Muscle layer of duodenum (tissue), 2 donors: ENCODE measurements at regions not wholly inside any gene's neighbourhood (a gene's known extent, or its start where the extent isn't known, plus 50 kb on each side); places are given as distances from the start of the nearest gene placed in this dataset.

ENCODE experiments used
- H3K27ac ChIP-seq: one replicate; pipeline ENCODE4 v1.7.0; 2013; ENCODE audit warnings: mild to moderate bottlenecking, low read length
- H3K27me3 ChIP-seq: one replicate; pipeline ENCODE4 v1.7.0; 2013; ENCODE audit warnings: low read depth, mild to moderate bottlenecking, control low read depth, low read length
- H3K36me3 ChIP-seq, 2 donors: one replicate each; pipeline ENCODE4 v1.7.0; 2013; ENCODE audit warnings: low read length in 2 of 2, control low read depth in 1 of 2, mild to moderate bottlenecking in 1 of 2; ENCODE audit not compliant: insufficient read depth in 2 of 2, control insufficient read depth in 1 of 2
- H3K4me1 ChIP-seq, 2 donors: one replicate each; pipeline ENCODE4 v1.7.0; 2013; ENCODE audit warnings: low read length in 2 of 2, mild to moderate bottlenecking in 2 of 2, control low read depth in 1 of 2, moderate library complexity in 1 of 2; ENCODE audit not compliant: insufficient read depth in 2 of 2, control insufficient read depth in 1 of 2
- H3K4me3 ChIP-seq, 2 donors: one replicate each; pipeline ENCODE4 v1.7.0; 2013; ENCODE audit warnings: low read length in 2 of 2, low read depth in 1 of 2, mild to moderate bottlenecking in 1 of 2
- H3K9me3 ChIP-seq, 2 donors: one replicate each; pipeline ENCODE4 v1.7.0; 2013; ENCODE audit warnings: low read length in 2 of 2, control low read depth in 1 of 2, mild to moderate bottlenecking in 1 of 2; ENCODE audit not compliant: control insufficient read depth in 1 of 2
- donor health status: healthy.

GRCh38 chr9:25543806-25544205, 134.4 kb downstream of the TUSC1 start:
- Histone ChIP-seq H3K36me3 (no peaks in the 10 kb centered on the region), H3K4me3 (no peak overlapping the region), H3K9me3 (no peaks in the 10 kb centered on the region), H3K27me3 (no peaks in the 10 kb centered on the region), H3K4me1 (no peaks in the 10 kb centered on the region), H3K27ac (no peak overlapping the region)

- no peaks in the 10 kb centered on the region for H3K4me1 ChIP-seq
- no peaks in the 10 kb centered on the region for H3K9me3 ChIP-seq
- no peaks in the 10 kb centered on the region for H3K27me3 ChIP-seq
- no peak overlapping the region for H3K27ac ChIP-seq
- no peaks in the 10 kb centered on the region for H3K36me3 ChIP-seq
- no peak overlapping the region for H3K4me3 ChIP-seq
Observed at GRCh38 chr9:25542319-25542718, 135.9 kb downstream of the TUSC1 start.

- H3K27ac ChIP-seq = no peak overlapping the region
- H3K4me3 ChIP-seq = no peak overlapping the region
- H3K9me3 ChIP-seq = no peaks in the 10 kb centered on the region
- no peaks in the 10 kb centered on the region for H3K4me1 ChIP-seq
- H3K27me3 ChIP-seq = no peaks in the 10 kb centered on the region
- no peaks in the 10 kb centered on the region for H3K36me3 ChIP-seq
Observed at GRCh38 chr9:25537808-25538207, 140.4 kb downstream of the TUSC1 start.

GRCh38 chr9:25519286-25519685, 159.0 kb downstream of the TUSC1 start:
- no peaks in the 10 kb centered on the region for H3K27me3 ChIP-seq
- H3K36me3 ChIP-seq = no peaks in the 10 kb centered on the region
- peaks cover 0 to under 1% of the 10 kb centered on the region in 2 donors for H3K9me3 ChIP-seq
- H3K4me3 ChIP-seq = no peak overlapping the region
- H3K4me1 ChIP-seq = no peaks in the 10 kb centered on the region
- no peak overlapping the region for H3K27ac ChIP-seq

GRCh38 chr9:25517701-25518100, 160.5 kb downstream of the TUSC1 start:
- Histone ChIP-seq H3K27me3 (no peaks in the 10 kb centered on the region), H3K36me3 (no peaks in the 10 kb centered on the region), H3K4me3 (no peak overlapping the region), H3K4me1 (no peaks in the 10 kb centered on the region), H3K9me3 (no peaks in the 10 kb centered on the region), H3K27ac (no peak overlapping the region)

- H3K36me3 ChIP-seq = no peaks in the 10 kb centered on the region
- no peaks in the 10 kb centered on the region for H3K9me3 ChIP-seq
- no peak overlapping the region for H3K27ac ChIP-seq
- no peak overlapping the region for H3K4me3 ChIP-seq
- no peaks in the 10 kb centered on the region for H3K27me3 ChIP-seq
- H3K4me1 ChIP-seq = no peaks in the 10 kb centered on the region
Observed at GRCh38 chr9:25513509-25514033, 164.7 kb downstream of the TUSC1 start.

- Histone ChIP-seq H3K27ac (no peak overlapping the region), H3K4me1 (no peaks in the 10 kb centered on the region), H3K9me3 (peaks cover 0 to 20% of the 10 kb centered on the region in 2 donors), H3K36me3 (no peaks in the 10 kb centered on the region), H3K4me3 (peak overlapping the region in 1 of 2 donors; percentile 18), H3K27me3 (no peaks in the 10 kb centered on the region)
Observed at GRCh38 chr9:25505644-25506043, 172.6 kb downstream of the TUSC1 start.

GRCh38 chr9:25481372-25481771, 196.9 kb downstream of the TUSC1 start:
- H3K4me1 ChIP-seq = no peaks in the 10 kb centered on the region
- no peaks in the 10 kb centered on the region for H3K9me3 ChIP-seq
- H3K27ac ChIP-seq = no peak overlapping the region
- no peaks in the 10 kb centered on the region for H3K36me3 ChIP-seq
- H3K4me3 ChIP-seq = no peak overlapping the region
- H3K27me3 ChIP-seq = no peaks in the 10 kb centered on the region

GRCh38 chr9:25480696-25481095, 197.5 kb downstream of the TUSC1 start:
- Histone ChIP-seq H3K4me1 (no peaks in the 10 kb centered on the region), H3K36me3 (no peaks in the 10 kb centered on the region), H3K4me3 (no peak overlapping the region), H3K27ac (no peak overlapping the region), H3K27me3 (no peaks in the 10 kb centered on the region), H3K9me3 (no peaks in the 10 kb centered on the region)

GRCh38 chr9:25472681-25473080, 205.6 kb downstream of the TUSC1 start:
- no peak overlapping the region for H3K27ac ChIP-seq
- no peaks in the 10 kb centered on the region for H3K4me1 ChIP-seq
- peaks cover 0 to 11% of the 10 kb centered on the region in 2 donors for H3K9me3 ChIP-seq
- no peaks in the 10 kb centered on the region for H3K36me3 ChIP-seq
- no peak overlapping the region for H3K4me3 ChIP-seq
- H3K27me3 ChIP-seq = no peaks in the 10 kb centered on the region

- no peaks in the 10 kb centered on the region for H3K36me3 ChIP-seq
- peaks cover 0 to 11% of the 10 kb centered on the region in 2 donors for H3K9me3 ChIP-seq
- no peaks in the 10 kb centered on the region for H3K27me3 ChIP-seq
- no peak overlapping the region for H3K27ac ChIP-seq
- H3K4me1 ChIP-seq = no peaks in the 10 kb centered on the region
- no peak overlapping the region for H3K4me3 ChIP-seq
Observed at GRCh38 chr9:25472085-25472607, 206.1 kb downstream of the TUSC1 start.

GRCh38 chr9:25461416-25461815, 216.8 kb downstream of the TUSC1 start:
- no peak overlapping the region for H3K27ac ChIP-seq
- no peaks in the 10 kb centered on the region for H3K9me3 ChIP-seq
- no peak overlapping the region for H3K4me3 ChIP-seq
- no peaks in the 10 kb centered on the region for H3K4me1 ChIP-seq
- H3K27me3 ChIP-seq = no peaks in the 10 kb centered on the region
- H3K36me3 ChIP-seq = no peaks in the 10 kb centered on the region
